NCI-H2171 treated with DMSO at 0.1 percent for 48 hours (cell line): ENCODE measurements at regions not wholly inside any gene's neighbourhood (a gene's known extent, or its start where the extent isn't known, plus 50 kb on each side); places are given as distances from the start of the nearest gene placed in this dataset.
"Not testable (repeated sequence)": the region's sequence is repeated elsewhere in the genome, so short reads cannot be mapped to it uniquely, and the experiment has no call there.

Experiments used
- DNase-seq: peaks from one replicate; lab custom pipeline; 2025; lab: John Stamatoyannopoulos, UW

GRCh38 chr14:81955123-81955522 lies 421.5 kb upstream of the SEL1L start:
- no peak for DNase-seq

GRCh38 chr14:81960781-81961180 lies 427.1 kb upstream of the SEL1L start:
- no peak for DNase-seq

- peak; percentile 98 for DNase-seq
These were observed 430.2 kb upstream of the SEL1L start for GRCh38 chr14:81963846-81964245.

- no peak for DNase-seq
These were observed 436.7 kb upstream of the SEL1L start for GRCh38 chr14:81970307-81970706.

- no peak for DNase-seq
These were observed 438.3 kb upstream of the SEL1L start for GRCh38 chr14:81971911-81972310.

GRCh38 chr14:81972601-81973000 lies 438.9 kb upstream of the SEL1L start:
- no peak for DNase-seq

- DNase-seq, result no peak
These were observed 440.9 kb upstream of the SEL1L start for GRCh38 chr14:81974543-81974942.

- no peak for DNase-seq
These were observed 447.1 kb upstream of the SEL1L start for GRCh38 chr14:81980601-81981306.

- no peak for DNase-seq
These were observed 447.6 kb upstream of the SEL1L start for GRCh38 chr14:81981307-81981675.

GRCh38 chr14:81982046-81982445 lies 448.4 kb upstream of the SEL1L start:
- DNase-seq, result no peak

GRCh38 chr14:81986005-81986404 lies 452.4 kb upstream of the SEL1L start:
- no peak for DNase-seq

GRCh38 chr14:81989211-81989610 lies 455.6 kb upstream of the SEL1L start:
- DNase-seq, result no peak

GRCh38 chr14:81990312-81990761 lies 456.7 kb upstream of the SEL1L start:
- peak; percentile 76 for DNase-seq

- DNase-seq, result no peak
These were observed 458.3 kb upstream of the SEL1L start for GRCh38 chr14:81991998-81992397.

- no peak for DNase-seq
These were observed 459.8 kb upstream of the SEL1L start for GRCh38 chr14:81993432-81993831.

- no peak for DNase-seq
These were observed 469.8 kb upstream of the SEL1L start for GRCh38 chr14:82003426-82003825.

GRCh38 chr14:82009076-82009475 lies 475.4 kb upstream of the SEL1L start:
- DNase-seq, result no peak

GRCh38 chr14:82009993-82010392 lies 476.3 kb upstream of the SEL1L start:
- DNase-seq, result no peak

- DNase-seq, result no peak
These were observed 477.8 kb upstream of the SEL1L start for GRCh38 chr14:82011460-82011859.

- no peak for DNase-seq
These were observed 495.4 kb upstream of the SEL1L start for GRCh38 chr14:82029038-82029437.

- no peak for DNase-seq
These were observed 501.7 kb upstream of the SEL1L start for GRCh38 chr14:82035397-82035796.

GRCh38 chr14:82038066-82038465 lies 504.4 kb upstream of the SEL1L start:
- DNase-seq, result not testable (repeated sequence)

- DNase-seq, result no peak
These were observed 511.7 kb upstream of the SEL1L start for GRCh38 chr14:82045339-82045738.

- DNase-seq, result no peak
These were observed 513.0 kb upstream of the SEL1L start for GRCh38 chr14:82046512-82047226.
